ENCODE measurements at regions not wholly inside any gene's neighbourhood (a gene's known extent, or its start where the extent isn't known, plus 50 kb on each side); places are given as distances from the start of the nearest gene placed in this dataset.

- no peak for TF ChIP-seq EZH2phosphoT487 (IDR thresholded peaks at IDR 0.05; ENCODE audit: borderline replicate concordance, low read length)
- TF ChIP-seq, protein P1, sequence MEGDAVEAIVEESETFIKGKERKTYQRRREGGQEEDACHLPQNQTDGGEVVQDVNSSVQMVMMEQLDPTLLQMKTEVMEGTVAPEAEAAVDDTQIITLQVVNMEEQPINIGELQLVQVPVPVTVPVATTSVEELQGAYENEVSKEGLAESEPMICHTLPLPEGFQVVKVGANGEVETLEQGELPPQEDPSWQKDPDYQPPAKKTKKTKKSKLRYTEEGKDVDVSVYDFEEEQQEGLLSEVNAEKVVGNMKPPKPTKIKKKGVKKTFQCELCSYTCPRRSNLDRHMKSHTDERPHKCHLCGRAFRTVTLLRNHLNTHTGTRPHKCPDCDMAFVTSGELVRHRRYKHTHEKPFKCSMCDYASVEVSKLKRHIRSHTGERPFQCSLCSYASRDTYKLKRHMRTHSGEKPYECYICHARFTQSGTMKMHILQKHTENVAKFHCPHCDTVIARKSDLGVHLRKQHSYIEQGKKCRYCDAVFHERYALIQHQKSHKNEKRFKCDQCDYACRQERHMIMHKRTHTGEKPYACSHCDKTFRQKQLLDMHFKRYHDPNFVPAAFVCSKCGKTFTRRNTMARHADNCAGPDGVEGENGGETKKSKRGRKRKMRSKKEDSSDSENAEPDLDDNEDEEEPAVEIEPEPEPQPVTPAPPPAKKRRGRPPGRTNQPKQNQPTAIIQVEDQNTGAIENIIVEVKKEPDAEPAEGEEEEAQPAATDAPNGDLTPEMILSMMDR (IDR thresholded peaks at IDR 0.05; ENCODE audit: low read depth, low read length, poor library complexity, severe bottlenecking): no peak
Observed at GRCh38 chr3:125647318-125648014, 52.2 kb upstream of the OSBPL11 start.
